CD4-positive, alpha-beta memory T cell (primary cell): ENCODE measurements at regions not wholly inside any gene's neighbourhood (a gene's known extent, or its start where the extent isn't known, plus 50 kb on each side); places are given as distances from the start of the nearest gene placed in this dataset.

Experiments
- CTCF ChIA-PET: fragments of 350-600 bp; sonication (Branson Sonifier 250); formaldehyde crosslinking; loops from one replicate; lab custom pipeline; 2021; ENCODE audit warnings: inconsistent platforms; ENCODE audit not compliant: partially characterized antibody; lab: Charles Lee
- POLR2A ChIA-PET: fragments of 350-600 bp; sonication (Branson Sonifier 250); formaldehyde crosslinking; loops from one replicate; lab custom pipeline; 2021; ENCODE audit not compliant: partially characterized antibody; lab: Charles Lee
- DNase-seq, 5 donors: peaks; one replicate each; pipeline versions ENCODE4 v3.0.0 to v3.0.0-alpha.2; 2020 to 2022; ENCODE audit warnings: mixed read lengths in 1 of 5
- H3K27ac ChIP-seq: one replicate; pipeline ENCODE4 v1.7.0; 2013; ENCODE audit warnings: low read depth, low read length
- H3K27me3 ChIP-seq: 2 replicates; pipeline ENCODE4 v1.7.0; 2013; ENCODE audit warnings: mild to moderate bottlenecking, low read length, moderate library complexity; ENCODE audit not compliant: insufficient read depth
- H3K36me3 ChIP-seq: 2 replicates; pipeline ENCODE4 v1.7.0; 2013; ENCODE audit warnings: mild to moderate bottlenecking, low read length, moderate library complexity; ENCODE audit not compliant: insufficient read depth
- H3K4me1 ChIP-seq: 2 replicates; pipeline ENCODE4 v1.7.0; 2013; ENCODE audit warnings: mild to moderate bottlenecking, low read length, moderate library complexity; ENCODE audit not compliant: insufficient read depth
- H3K4me3 ChIP-seq, 2 donors: one replicate each; pipeline ENCODE4 v1.7.0; 2013; ENCODE audit warnings: low read length in 2 of 2, mild to moderate bottlenecking in 1 of 2
- H3K9me3 ChIP-seq, 2 donors: one replicate each; pipeline ENCODE4 v1.7.0; 2013; ENCODE audit warnings: low read length in 2 of 2, control low read depth in 1 of 2; ENCODE audit not compliant: control insufficient read depth in 1 of 2
- H3K27ac Mint-ChIP-seq, 7 donors: one replicate each; pipeline ENCODE4 v1.8.0; 2020 to 2021; ENCODE audit warnings: mixed read lengths in 7 of 7, mild to moderate bottlenecking in 6 of 7, inconsistent platforms in 3 of 7, moderate library complexity in 3 of 7
- H3K27me3 Mint-ChIP-seq, 2 donors: one replicate each; pipeline ENCODE4 v1.8.0; 2020 to 2021; ENCODE audit warnings: mixed read lengths in 2 of 2
- H3K36me3 Mint-ChIP-seq, 2 donors: one replicate each; pipeline ENCODE4 v1.8.0; 2020 to 2021; ENCODE audit warnings: mixed read lengths in 2 of 2, inconsistent platforms in 1 of 2, mild to moderate bottlenecking in 1 of 2
- H3K4me1 Mint-ChIP-seq, 4 donors: one replicate each; pipeline ENCODE4 v1.8.0; 2020 to 2021; ENCODE audit warnings: mixed read lengths in 4 of 4, mild to moderate bottlenecking in 1 of 4
- H3K4me3 Mint-ChIP-seq, 8 donors: one replicate each; pipeline ENCODE4 v1.8.0; 2020 to 2021; ENCODE audit warnings: mixed read lengths in 8 of 8, mild to moderate bottlenecking in 7 of 8, moderate library complexity in 6 of 8, inconsistent platforms in 3 of 8
- H3K9me3 Mint-ChIP-seq, 8 donors: one replicate each; pipeline ENCODE4 v1.8.0; 2020 to 2021; ENCODE audit warnings: mixed read lengths in 8 of 8, mild to moderate bottlenecking in 5 of 8, inconsistent platforms in 3 of 8, moderate library complexity in 1 of 8
- intact Hi-C: fragments of 100-400 bp; cut with micrococcal nuclease; formaldehyde crosslinking; loops from one replicate; pipeline ENCODE4 v1.15.1; 2023

DNA sequence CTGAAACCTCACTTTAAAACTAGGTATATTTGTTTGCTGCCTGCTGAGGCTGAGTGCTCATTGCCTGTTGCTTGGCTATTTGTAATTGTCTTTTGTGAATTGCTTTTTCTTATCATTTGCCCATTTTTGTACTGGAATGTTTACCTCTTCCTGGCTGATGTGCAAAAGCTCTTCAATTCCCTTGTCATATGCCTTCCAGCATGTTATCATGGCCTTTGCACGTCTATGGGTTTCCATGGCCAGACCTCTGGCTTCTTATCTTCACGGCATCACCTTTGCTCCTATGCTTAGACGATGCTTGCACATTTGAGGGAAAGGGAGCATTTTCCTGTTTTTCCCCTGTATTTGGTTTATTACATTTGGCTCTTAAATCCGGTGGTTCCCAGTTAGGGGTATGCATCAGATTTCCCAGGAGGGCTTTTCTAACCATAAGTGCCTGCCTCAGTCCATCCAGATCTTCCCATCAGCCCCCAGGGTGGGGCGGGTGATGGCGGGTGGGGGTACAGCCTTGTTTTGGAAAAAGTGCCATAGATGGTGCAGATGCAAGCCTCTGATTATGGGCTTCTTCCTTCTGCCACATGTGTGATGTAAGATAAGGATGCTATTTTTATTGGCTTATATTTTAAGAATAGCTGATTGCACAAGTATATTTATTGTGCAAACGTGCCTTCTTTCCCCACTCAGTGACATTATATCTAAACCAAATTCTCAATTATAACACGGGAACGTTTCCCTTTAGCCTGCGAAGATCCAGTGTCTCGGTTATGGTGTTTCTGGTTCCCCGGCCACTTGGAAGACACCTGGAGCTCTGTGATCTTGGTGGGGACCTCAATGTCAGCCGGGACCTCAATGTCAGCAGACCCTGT is 70.6 kb upstream of the SEPTIN5 start:
- Histone ChIP-seq H3K9me3 (no peaks in the 10 kb centered on the region), H3K27ac (no peak overlapping the region), H3K4me1 (no peaks in the 10 kb centered on the region), H3K27me3 (no peaks in the 10 kb centered on the region), H3K4me3 (no peak overlapping the region), H3K36me3 (no peaks in the 10 kb centered on the region)
- Mint-ChIP-seq H3K4me3 (peak overlapping the region in 1 of 8 donors; percentile 12), H3K9me3 (peaks cover 2 to 27% (median 17%) of the 10 kb centered on the region in 8 donors), H3K4me1 (no peaks in the 10 kb centered on the region), H3K27ac (peak overlapping the region in 1 of 7 donors; percentile 44), H3K36me3 (peaks cover 5 to 7% of the 10 kb centered on the region in 2 donors), H3K27me3 (peaks cover 20 to 31% of the 10 kb centered on the region in 2 donors)
- intact Hi-C loops = no loop called here
- CTCF ChIA-PET = no interaction called here
- POLR2A ChIA-PET = no interaction called here
- DNase-seq = no peak

DNA sequence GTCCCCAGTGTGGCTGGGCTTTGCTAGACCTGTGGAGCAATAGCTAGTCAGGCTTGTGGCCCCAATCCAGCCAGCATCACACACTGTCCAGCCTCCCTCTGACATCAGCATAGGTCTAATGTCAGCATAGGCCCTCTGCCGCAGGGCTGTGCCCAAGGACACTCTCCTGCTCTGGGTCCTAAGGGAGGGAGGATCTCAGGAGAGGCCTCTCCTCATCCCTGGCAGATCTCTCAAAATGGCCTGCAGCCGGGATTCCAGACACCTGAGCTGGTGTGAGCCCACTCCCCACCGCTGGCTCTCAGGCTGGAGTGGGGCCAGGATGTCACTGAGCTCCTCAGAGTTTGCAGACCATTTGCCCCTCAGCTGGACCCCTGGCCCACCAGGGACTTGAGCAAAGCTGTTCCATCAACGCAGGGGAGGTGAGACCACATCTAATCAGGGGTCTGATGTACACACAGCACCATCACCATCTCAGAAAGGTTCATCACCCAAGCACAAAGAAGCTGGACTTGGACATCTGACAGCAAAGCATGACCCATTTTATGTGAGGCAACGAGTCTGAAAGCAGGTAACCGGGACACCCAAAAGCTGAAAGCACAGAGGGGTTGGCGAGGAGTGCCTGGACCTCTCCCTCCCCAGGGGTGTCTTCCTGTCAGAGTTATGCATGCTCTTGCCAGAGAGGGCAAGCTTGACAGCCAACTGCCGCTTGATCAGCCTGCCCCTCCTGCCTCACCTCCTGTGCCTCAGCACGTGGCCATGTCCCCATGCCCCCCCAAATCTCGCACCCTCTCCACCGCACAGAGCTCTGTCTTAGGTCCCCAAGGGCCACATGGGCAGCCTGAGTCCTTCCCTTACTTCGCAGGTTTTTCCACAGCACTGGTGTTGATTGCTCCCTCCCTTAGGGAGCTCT is 69.7 kb upstream of the SEPTIN5 start:
- Histone ChIP-seq H3K9me3 (no peaks in the 10 kb centered on the region), H3K4me3 (no peak overlapping the region), H3K4me1 (no peaks in the 10 kb centered on the region), H3K27me3 (no peaks in the 10 kb centered on the region), H3K27ac (no peak overlapping the region), H3K36me3 (no peaks in the 10 kb centered on the region)
- POLR2A ChIA-PET = no interaction called here
- no peak for DNase-seq
- Mint-ChIP-seq H3K36me3 (peaks cover 5 to 7% of the 10 kb centered on the region in 2 donors), H3K9me3 (peaks cover 2 to 35% (median 24%) of the 10 kb centered on the region in 8 donors), H3K27me3 (peaks cover 22 to 31% of the 10 kb centered on the region in 2 donors), H3K4me1 (no peaks in the 10 kb centered on the region), H3K4me3 (no peak overlapping the region), H3K27ac (peak overlapping the region in 1 of 7 donors; percentile 44)
- intact Hi-C loops = no loop called here
- CTCF ChIA-PET = no interaction called here

DNA sequence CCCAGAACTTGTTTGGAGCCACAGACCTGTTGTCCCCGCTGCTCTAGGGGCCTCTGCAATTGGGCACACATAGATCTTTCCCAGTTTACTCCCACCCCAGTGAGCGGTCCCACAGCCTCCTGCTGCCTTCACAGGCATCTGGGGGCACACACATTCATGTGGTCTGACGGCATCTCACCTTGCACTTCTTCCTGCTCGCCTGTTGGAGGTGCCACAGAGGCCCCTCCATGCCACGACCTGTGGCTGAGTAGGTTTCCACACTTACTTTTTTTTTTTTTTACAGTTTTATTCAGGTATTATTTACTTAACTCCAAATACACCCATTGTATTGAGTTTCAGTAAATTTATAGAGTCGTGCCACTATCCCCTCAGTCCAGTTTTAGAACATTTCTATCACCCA is 68.9 kb upstream of the SEPTIN5 start:
- peaks cover 5 to 7% of the 10 kb centered on the region in 2 donors for H3K36me3 Mint-ChIP-seq

DNA sequence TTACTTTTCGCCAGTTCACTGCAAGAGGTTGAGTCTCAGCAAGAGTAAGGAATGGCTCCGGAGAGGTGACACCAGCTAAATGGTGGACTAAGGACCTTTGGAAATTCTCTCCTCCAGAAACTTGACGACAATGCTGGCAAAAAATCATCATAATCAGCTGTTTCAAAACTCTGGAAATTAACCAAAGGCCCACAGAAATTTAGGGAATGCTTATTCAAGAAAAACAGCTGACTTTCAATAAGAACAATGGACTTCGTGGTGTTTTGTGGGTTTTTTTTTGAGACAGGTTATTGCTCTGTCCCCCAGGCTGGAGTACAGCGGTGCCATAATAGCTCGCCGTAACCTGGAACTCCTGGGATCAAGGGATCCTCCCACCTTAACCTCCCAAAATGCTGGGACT is 68.4 kb upstream of the SEPTIN5 start:
- POLR2A ChIA-PET = no interaction called here

More for the DNA sequence above, 68.9 kb upstream of the SEPTIN5 start:
- no peak overlapping the region for H3K4me3 Mint-ChIP-seq
- no peaks in the 10 kb centered on the region for H3K36me3 ChIP-seq
- H3K9me3 Mint-ChIP-seq = peaks cover 2 to 41% (median 27%) of the 10 kb centered on the region in 8 donors
- no peaks in the 10 kb centered on the region for H3K27me3 ChIP-seq
- no peaks in the 10 kb centered on the region for H3K4me1 ChIP-seq
- H3K4me1 Mint-ChIP-seq = no peaks in the 10 kb centered on the region
- CTCF ChIA-PET = interaction anchor here (1.7 kb wide), 1 partner anchor 16 kb away, joined by 5 read pairs; no protein-coding TSS in a partner anchor
- no peaks in the 10 kb centered on the region for H3K9me3 ChIP-seq
- intact Hi-C loops = no loop called here
- H3K4me3 ChIP-seq = no peak overlapping the region
- no peak for DNase-seq
- H3K27ac Mint-ChIP-seq = no peak overlapping the region
- POLR2A ChIA-PET = no interaction called here
- no peak overlapping the region for H3K27ac ChIP-seq
- peaks cover 21 to 33% of the 10 kb centered on the region in 2 donors for H3K27me3 Mint-ChIP-seq

DNA sequence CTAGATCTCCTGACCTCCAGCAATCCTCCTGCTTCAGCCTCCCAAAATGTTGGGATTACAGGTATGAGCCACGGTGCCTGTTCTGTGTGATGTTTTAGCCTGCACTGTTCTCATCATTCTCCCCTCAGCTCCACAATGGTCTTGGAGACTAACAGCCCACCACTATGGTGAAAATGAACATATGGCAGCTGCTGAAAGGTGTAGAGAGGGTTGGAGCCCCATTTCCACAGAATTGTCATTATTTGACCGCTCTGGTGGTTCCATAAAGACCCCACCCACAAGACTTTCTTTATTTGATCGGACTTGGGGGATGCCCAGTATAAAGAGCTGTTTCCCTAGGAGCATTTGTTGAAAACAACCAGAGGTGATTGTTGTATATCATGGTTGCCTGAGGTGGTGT is 67.9 kb upstream of the SEPTIN5 start:
- no peak for DNase-seq
- H3K9me3 Mint-ChIP-seq = peaks cover 2 to 41% (median 27%) of the 10 kb centered on the region in 8 donors
- no peak overlapping the region for H3K4me3 Mint-ChIP-seq
- H3K4me1 ChIP-seq = no peaks in the 10 kb centered on the region
- H3K4me3 ChIP-seq = no peak overlapping the region
- POLR2A ChIA-PET = no interaction called here
- intact Hi-C loops = no loop called here
- H3K27me3 Mint-ChIP-seq = peaks cover 21 to 33% of the 10 kb centered on the region in 2 donors
- H3K9me3 ChIP-seq = no peaks in the 10 kb centered on the region
- H3K27ac ChIP-seq = no peak overlapping the region
- no peaks in the 10 kb centered on the region for H3K36me3 ChIP-seq
- CTCF ChIA-PET = interaction anchor here (1.7 kb wide), 1 partner anchor 17 kb away, joined by 5 read pairs; no protein-coding TSS in a partner anchor
- no peaks in the 10 kb centered on the region for H3K27me3 ChIP-seq
- peaks cover 5 to 7% of the 10 kb centered on the region in 2 donors for H3K36me3 Mint-ChIP-seq
- no peak overlapping the region for H3K27ac Mint-ChIP-seq
- H3K4me1 Mint-ChIP-seq = no peaks in the 10 kb centered on the region

More for the DNA sequence above, 68.4 kb upstream of the SEPTIN5 start:
- H3K27me3 ChIP-seq = no peaks in the 10 kb centered on the region
- Mint-ChIP-seq H3K27me3 (peaks cover 21 to 33% of the 10 kb centered on the region in 2 donors), H3K9me3 (peaks cover 2 to 41% (median 27%) of the 10 kb centered on the region in 8 donors), H3K4me3 (no peak overlapping the region), H3K36me3 (peaks cover 5 to 7% of the 10 kb centered on the region in 2 donors), H3K27ac (no peak overlapping the region), H3K4me1 (no peaks in the 10 kb centered on the region)
- H3K4me1 ChIP-seq = no peaks in the 10 kb centered on the region
- H3K4me3 ChIP-seq = no peak overlapping the region
- no peaks in the 10 kb centered on the region for H3K9me3 ChIP-seq
- intact Hi-C loops = no loop called here
- no peak for DNase-seq
- H3K36me3 ChIP-seq = no peaks in the 10 kb centered on the region
- no peak overlapping the region for H3K27ac ChIP-seq
- CTCF ChIA-PET = interaction anchor here (1.7 kb wide), 1 partner anchor 17 kb away, joined by 5 read pairs; no protein-coding TSS in a partner anchor

DNA sequence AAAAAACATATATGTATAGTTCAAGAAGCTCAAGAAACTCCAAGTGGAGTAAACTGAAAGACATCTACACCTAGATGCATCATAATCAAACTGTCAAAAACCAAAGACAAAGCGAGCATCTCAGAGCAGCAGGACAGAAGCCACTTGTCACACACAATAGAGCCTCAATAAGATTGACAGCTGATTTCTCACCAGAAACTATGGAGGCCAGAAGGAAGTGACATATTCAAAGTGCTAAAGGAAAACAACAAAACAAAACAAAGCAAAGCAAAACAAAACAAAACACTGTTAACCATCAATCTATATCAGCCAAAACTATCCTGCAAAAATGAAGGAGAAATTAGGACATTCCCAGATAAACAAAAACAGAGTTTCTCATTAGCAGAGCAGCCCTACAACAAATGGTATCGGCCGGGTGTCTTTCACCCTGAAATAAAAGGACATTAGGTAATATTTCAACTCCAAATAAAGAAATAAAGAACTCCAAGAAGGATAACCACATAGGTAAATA is 65.8 kb upstream of the SEPTIN5 start:
- Mint-ChIP-seq H3K4me3 (peak overlapping the region in 1 of 8 donors; percentile 8), H3K27ac (peak overlapping the region in 1 of 7 donors; percentile 42), H3K9me3 (peaks cover 2 to 41% (median 27%) of the 10 kb centered on the region in 8 donors), H3K27me3 (peaks cover 21 to 28% of the 10 kb centered on the region in 2 donors), H3K36me3 (peaks cover 5 to 7% of the 10 kb centered on the region in 2 donors), H3K4me1 (no peaks in the 10 kb centered on the region)
- Histone ChIP-seq H3K9me3 (no peaks in the 10 kb centered on the region), H3K4me3 (no peak overlapping the region), H3K27ac (no peak overlapping the region), H3K36me3 (no peaks in the 10 kb centered on the region), H3K27me3 (no peaks in the 10 kb centered on the region), H3K4me1 (no peaks in the 10 kb centered on the region)
- intact Hi-C loops = no loop called here
- CTCF ChIA-PET = interaction anchor here (0.7 kb wide), 1 partner anchor 19 kb away, joined by 3 read pairs; no protein-coding TSS in a partner anchor
- POLR2A ChIA-PET = no interaction called here
- DNase-seq = no peak
